GM19438 (cell line): ENCODE measurements at regions not wholly inside any gene's neighbourhood (a gene's known extent, or its start where the extent isn't known, plus 50 kb on each side); places are given as distances from the start of the nearest gene placed in this dataset.

Experiments
- ATAC-seq: cut with Tn5 transposase; IDR thresholded peaks from one replicate; pipeline ENCODE4 v1.9.1; 2021; ENCODE audit warnings: low read depth; ENCODE audit not compliant: unreplicated experiment

DNA sequence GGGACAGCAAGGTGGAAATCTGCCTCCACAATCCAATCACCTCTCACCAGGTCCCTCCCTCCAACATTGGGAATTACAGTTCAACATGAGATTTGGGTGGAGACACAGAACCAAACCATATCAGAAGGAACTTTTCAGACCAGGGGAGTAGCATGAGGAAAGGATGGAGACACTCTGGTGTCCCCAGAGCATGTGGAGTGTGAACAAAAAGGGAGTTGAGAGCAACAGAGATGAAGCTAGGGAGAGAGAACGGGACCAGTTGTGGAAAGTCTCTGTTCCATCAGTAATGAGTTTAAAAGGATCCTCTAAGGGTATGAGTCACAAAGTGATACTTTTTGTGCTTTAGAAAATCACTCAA lies 382.0 kb downstream of the SFMBT2 start:
- ATAC-seq: no peak

DNA sequence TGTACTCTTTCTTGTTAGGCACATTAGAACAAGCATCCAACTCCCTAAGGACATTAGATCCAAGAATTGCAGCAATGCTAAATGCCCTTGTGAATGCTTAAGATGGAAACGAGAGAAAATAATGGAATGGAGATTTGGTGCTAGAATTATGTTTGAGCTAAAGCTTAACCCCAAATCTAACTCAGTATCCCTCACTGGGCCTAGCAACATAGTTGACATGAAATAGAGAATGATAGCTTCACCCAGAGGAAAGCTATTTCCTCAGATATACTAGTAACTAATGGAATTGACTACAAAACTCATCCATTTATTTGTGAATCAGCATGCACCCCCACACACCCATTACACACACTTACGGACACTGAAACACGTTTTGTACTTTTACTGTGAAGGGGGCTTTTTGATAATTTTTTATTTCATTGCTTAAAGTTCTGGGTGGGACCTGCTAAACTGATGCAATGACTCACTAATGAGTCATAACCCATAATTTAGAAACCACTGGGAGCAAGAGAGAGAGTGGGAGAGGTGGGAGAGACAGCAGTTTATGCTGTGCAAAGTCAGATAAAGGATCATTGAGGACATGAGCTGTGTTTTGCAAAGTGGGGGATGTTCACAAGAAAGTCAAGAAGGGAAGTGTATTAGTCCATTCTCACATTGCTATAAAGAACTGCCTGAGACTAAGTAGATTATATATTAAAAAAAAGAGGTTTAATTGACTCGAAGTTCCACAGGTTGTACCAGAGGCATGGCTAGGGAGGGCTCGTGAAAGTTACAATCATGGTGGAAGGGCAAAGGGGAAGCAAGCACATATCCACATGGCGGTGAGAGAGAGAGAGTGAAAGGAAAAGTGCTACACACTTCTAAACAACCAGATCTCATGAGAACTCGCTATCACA lies 382.7 kb downstream of the SFMBT2 start:
- no peak for ATAC-seq

DNA sequence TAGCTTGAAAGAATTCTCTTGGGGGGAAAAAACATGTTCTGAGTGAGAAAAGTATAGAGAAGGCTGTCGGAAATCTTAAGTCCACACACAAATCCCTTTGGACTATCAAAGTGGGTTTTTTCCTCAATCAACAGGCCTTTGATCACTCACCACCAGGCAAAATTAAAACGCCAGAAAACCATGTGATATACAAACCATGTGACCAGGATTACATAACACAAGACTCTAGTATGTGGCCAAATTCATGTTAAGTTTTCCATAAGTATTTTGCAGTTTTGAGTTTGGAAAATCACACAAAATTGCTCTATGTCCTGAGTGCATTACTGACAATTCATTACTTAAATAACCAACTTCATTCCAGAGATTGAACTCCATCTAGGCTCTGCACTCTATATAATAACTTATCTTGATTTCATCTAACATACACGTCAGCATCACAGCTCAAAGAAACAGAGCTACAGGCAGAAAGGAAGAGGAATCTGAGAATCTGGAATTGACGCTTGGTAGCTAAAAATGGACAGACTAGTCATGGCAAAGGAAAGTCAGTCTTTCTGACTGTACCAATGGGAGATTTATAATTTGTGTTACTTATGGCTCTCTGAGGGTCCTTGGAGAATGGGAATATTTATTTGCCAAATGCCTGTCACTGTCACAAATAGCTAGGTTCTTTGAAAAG lies 383.5 kb downstream of the SFMBT2 start:
- ATAC-seq: no peak

DNA sequence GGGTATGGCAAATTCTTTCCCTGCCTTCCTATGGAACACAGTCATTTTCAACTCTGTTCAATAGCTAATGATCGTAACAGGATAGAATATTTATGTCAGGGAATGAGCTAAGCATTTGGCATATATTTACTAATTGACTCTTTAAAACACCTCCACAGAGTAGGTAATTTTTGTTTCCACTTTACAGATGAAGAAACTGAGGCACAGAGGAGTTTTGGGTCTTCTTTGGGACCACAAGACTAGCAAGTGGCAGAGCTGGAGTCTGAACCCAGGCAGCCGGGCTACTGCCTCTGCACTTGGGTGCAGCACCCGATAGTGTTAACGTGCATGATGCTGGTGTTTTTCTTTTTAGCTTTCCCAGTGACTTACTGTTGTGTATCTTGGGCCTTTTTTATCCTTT lies 384.0 kb downstream of the SFMBT2 start:
- ATAC-seq: no peak

DNA sequence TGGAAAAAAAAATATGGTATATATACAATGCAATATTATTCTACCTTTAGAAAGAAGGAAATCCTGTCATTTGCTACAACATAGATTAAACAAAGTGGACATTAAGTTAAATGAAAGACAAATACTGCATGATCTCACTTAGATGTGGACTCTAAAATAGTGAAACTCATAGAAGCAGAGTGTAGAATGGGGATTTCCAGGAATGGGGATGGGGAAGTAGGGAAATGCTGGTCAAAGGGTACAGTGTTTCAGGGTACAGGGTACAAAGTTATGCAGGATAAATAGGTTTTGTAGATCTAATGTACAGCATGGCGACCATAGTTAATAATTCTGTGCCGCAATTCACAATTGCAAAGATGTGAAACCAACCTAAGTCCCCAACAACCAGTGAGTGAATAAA lies 385.5 kb downstream of the SFMBT2 start:
- ATAC-seq: no peak

DNA sequence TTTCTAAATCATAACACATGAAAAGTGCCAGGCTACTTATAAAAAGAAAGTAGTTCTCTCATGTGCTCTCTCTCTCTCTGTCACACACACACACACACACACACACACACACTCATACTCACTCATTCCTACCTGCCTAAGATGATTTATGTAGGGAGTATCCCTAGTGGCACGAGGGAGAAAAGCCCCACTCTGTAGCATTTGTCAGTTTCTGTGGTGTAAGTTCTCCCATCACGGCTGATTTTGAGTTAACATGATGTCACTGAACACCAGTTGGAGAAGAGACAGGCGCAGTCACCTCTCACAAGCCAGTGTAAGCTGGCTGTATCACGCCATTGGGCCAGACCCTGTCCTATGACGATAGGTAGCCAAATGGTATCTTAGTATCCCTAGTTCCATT lies 395.4 kb downstream of the SFMBT2 start:
- ATAC-seq: no peak

DNA sequence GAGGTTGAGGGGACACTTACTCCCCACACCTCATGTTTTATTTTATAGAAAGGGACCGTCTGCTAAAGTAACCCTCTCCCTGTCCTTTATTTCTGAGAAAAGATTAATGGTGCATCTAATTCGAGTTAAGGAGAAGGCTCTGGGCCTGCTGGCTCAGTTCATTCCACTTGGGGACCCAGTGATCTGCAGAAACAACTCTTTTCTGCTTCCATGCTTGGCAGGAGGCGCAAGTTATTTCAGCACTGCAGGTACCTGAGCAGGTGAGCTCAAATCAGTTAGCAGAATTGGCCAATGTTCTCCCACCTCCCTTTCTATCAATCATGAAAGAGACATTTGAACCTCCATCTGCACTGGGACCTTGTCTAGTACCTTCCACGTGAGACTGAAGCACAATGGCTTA lies 396.1 kb downstream of the SFMBT2 start:
- ATAC-seq: no peak

DNA sequence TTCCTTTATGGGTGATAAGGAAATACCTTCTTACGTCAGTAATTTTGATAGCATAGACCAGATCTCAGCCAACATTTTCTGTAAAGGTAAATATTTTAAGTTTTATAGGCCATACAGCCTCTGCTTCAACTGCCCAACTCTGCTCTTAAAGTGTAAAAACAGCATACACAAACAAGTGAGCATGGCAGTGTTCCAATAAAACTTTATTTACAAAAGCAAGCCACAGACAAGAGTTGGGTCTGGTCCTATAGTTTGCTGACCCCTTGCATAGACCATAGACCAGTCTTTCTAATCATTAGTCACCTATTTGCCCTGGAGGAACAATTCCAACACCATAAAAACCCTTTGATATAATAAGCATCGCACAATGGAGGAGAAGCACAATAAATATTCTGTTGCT lies 398.8 kb downstream of the SFMBT2 start:
- no peak for ATAC-seq

DNA sequence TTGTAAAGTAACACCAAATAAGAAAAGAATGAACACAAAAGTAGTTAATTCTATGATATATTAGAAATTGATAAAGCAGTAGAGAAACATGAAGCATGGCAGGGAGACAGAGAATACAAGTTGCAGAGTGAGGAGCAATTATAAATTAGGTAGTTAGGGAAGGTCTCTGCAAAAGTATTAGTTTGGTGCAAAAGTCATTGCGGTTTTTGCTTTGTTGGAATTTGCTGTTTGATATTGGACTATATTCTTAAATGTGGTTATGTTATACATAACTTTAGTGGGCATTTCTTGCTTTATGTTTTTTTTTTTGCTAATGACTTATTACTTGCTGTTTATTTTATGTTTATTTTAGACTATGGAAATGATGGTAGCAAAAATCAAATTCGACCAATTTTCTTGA lies 402.2 kb downstream of the SFMBT2 start:
- ATAC-seq: no peak

DNA sequence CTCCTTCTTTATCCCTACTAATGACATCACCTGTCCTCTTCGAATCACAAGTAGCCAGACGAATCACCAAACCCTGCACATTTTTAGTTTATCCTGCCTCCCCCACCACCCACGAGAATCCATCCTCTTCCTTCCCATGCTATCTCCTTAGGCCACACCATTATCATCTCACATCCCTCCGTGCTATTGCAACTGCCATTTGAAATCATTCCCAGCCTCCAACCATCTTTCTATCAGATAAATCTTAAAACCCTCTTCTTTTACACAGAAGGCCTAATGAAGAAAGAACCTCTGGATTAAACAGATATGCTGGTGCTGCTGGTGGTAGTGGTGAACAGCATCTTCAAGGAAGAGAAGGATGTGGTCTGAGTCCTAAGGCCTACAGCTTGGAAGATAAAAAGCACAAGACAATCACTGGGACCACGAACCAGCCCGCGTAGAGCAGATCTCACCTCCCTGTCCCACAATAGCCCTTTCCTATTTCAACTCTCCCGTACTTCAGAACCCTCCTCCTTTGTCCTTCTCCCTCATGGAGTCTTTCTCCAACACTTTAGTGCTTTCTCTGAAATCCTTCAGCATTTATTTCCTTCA lies 403.1 kb downstream of the SFMBT2 start:
- no peak for ATAC-seq

DNA sequence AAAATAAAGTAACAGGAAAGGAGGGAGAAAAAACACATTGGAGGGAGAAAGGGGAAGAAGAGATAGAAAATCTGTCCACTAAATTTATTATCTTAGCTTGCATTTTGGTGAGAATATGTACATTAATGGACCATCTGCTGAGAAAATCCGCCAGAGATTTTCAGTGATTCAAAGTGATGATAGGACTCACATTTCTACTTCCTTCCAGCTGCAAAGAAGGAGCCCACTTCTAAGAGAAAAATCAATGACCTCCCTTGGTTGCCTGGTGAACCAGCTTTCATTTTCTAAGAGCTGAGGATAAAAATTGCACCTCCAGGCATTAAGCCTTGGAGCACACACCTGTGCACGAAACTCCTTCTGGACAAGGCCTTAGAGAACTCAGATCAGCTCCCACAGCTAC lies 404.3 kb downstream of the SFMBT2 start:
- ATAC-seq: no peak

DNA sequence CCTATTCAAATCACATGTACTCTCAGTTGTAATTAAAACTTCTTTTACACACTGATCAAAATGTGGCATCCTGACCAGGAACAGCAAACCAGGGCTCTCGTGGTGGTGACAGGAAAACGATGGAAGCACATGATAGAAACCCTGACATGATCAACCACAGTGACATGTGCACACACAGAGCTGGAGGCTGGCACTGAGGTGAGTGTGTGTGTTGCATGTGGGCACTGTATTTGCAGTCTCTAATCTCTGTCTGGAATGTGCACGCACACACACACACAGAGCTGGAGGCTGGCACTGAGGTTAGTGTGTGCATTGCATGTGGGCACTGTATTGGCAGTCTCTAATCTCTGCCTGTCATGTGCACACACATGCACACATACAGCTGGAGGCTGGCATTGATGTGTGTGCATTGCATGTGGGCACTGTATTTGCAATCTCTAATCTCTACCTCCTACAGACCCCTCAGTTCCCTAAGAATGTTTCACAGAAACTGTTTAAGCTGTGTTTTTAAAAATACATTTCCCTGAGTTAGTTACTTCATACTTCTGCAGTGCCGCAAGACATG lies 406.9 kb downstream of the SFMBT2 start:
- ATAC-seq: no peak

DNA sequence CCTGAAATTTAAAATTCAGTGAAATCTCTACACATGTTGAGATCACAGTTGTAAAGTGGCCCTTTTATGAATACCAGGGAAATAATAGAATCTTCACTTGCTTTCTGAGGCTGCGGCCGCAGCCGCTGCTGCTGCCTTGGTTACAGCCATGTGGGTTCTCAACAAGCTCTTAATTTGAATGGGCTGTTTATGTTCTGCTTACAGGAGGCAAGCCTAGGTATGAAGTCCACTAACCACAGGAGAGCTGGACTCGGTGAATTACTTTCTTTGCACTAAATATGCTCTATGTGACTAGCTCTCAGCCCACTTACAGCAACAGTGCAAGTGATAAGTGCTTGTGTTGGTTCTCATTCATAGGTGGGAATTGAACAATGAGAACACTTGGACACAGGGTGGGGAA lies 410.8 kb downstream of the SFMBT2 start:
- ATAC-seq: no peak

DNA sequence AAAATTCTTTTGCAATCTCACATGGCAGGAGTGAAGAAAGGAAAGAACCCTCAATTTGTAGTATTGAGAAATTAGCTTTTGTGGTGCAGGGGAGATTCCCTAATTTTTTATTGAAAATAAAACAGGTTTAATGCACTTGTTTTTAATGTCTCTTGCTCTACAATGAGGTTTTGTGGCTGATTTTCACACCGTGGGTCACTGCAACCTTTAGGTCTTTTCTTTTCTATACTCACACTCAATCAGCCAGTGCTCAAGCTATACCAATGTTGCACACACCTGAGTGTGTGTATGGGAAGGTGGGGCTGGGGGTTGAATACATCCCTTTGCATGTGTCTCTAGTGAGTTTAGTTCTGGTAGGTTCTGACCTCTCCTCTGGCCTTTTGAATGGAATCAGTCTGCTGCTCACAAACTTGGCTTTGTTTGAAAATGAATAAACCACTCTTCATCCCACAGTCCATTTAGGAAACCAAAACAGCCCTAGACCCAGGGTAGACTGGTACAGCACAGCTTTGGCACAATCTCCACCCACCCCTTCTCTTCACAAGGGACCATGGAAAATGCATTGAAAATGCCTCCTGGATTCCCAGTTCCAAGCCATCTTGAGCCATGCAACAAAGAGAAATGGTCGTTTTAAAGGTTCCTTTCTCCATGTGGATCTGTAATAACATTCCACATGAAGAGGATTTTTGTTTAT lies 411.5 kb downstream of the SFMBT2 start:
- ATAC-seq: no peak

DNA sequence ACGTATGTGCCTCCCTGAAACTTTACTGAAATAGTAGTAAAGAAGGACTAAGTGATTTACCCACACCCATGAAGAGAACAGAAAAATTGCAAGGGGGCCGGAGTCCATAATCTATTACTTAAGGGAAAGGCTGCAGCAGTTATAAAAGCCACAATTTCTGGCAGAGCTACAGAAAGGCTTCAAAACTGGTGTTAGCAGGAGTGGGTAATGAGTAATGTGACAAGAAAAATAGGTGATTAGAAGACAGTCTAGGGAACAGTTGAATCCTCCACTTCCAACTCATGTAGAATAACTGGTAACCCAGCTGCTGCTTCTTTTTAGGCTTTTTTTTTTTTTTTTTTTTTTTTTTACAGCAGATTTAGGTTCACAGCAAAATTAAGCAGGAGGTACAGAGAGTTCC lies 413.3 kb downstream of the SFMBT2 start:
- ATAC-seq: no peak

DNA sequence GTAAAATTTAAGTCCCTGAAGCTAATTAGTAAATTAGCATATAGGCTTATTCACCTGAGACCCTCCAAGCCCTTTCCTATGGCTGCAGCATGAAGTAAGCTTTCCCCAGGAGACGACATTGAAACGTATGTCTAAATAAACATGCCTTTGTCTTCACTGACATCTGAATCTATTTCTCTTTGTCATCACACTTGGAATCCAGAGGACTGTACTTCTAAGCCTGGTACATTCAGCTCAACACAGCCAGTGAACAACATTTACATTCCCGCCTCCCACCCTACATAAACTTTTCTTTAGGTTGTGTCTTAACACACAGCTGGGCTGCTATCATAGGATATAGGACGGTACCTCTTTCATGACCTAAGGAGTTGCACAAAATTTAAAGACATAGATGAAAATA lies 414.4 kb downstream of the SFMBT2 start:
- ATAC-seq: no peak

DNA sequence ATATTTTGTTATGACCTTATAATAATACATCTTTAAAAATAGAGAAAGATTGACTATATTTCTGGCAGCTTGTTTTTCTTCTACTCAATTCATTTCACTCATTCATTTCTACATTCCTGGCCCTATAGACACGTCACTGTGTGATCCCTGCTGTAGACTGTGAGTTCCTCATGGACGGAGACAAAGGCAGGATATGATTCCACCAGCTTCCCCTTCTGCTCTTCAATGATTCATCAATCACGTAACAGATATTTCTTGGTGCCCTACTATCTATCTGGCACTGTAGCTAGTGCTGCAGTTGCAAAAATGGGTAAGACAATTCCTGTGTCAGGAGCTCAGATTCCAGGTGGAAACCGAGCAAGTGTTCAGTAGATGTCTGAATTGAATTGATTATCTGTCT lies 415.0 kb downstream of the SFMBT2 start:
- no peak for ATAC-seq

DNA sequence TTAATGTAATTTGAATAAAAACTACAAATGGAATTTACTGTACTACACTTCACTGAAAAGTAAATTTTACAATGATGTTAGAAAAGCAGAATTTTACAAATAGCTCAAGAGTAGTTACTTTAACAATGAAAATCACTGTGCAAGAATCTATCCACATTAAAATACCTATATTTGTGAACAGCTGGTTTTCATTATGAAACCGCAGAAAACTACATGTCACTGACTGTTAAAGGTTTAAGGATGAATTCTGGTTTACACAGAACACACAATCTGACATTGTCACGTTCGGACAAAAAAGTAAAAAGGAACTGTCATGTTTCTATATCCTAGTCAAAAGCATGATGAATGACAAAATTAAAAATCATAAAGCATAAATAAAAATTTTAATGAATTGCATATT lies 415.3 kb upstream of the PRKCQ start:
- no peak for ATAC-seq

DNA sequence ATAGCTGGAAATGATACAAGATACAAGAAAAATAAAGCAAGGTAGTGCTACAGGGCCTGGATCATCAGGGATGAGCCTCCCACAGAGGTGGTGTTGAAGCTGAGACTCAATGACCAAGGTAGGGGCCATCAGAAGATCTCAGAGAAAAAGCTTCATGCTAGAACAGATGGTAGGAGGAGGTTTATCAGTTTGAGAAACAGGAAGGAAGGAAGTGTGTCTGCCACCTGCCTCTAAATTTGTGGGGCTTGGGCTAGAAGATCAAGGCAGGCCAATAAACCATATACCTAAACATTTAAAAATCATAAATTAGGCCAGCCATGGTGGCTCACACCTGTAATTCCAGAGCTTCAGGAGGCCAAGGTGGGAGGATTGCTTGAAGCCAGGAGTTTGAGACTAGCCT lies 410.8 kb upstream of the PRKCQ start:
- ATAC-seq: no peak

DNA sequence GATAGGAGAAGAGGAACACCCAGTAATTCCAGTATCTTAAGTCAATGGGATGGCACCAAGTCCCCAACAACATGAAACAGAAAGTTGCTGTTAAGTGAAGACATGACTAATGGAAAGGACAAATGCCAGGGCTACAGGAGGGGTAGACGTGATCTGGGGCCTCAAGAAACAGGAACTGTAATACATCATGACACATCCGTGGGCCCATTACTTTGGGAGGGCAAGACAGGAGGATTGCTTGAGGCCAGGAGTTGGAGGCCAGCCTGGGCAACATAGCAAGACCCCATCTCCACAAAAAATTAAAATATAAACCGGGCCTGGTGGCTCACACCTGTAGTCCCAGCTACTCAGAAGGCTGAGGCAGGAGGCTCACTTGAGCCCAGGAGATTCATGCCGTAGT lies 408.6 kb upstream of the PRKCQ start:
- ATAC-seq: no peak

DNA sequence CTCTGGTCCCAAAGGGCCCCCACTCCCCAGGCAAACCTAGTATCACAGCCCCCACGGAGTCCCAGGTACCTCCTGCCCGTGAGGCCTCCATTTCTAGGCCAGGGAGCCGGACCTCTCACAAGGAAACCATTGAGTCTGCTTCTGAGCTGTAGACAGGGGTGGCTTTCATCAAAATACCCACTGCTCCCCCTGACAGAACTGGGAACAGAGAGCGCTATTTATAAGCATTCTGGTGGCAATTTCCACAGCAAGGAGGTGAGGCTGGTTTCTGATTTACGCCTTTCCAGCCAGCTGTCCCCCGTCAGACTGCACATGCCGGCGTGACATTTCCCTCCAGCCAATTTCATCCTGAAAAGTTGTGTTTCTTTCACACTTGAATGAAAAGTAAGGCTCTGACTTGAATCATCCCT lies 407.5 kb upstream of the PRKCQ start:
- no peak for ATAC-seq
